Pulmonary artery endothelial cell (primary cell): ENCODE measurements at regions not wholly inside any gene's neighbourhood (a gene's known extent, or its start where the extent isn't known, plus 50 kb on each side); places are given as distances from the start of the nearest gene placed in this dataset.
A peak's percentile ranks its signal among the peaks of the same experiment; 100 is the strongest.
"Not testable (repeated sequence)": the region's sequence is repeated elsewhere in the genome, so short reads cannot be mapped to it uniquely, and the experiment has no call there.

Experiments
- DNase-seq: peaks from one replicate; pipeline ENCODE4 v3.0.0-alpha.2; 2011; ENCODE audit warnings: low read depth, low spot score

DNA sequence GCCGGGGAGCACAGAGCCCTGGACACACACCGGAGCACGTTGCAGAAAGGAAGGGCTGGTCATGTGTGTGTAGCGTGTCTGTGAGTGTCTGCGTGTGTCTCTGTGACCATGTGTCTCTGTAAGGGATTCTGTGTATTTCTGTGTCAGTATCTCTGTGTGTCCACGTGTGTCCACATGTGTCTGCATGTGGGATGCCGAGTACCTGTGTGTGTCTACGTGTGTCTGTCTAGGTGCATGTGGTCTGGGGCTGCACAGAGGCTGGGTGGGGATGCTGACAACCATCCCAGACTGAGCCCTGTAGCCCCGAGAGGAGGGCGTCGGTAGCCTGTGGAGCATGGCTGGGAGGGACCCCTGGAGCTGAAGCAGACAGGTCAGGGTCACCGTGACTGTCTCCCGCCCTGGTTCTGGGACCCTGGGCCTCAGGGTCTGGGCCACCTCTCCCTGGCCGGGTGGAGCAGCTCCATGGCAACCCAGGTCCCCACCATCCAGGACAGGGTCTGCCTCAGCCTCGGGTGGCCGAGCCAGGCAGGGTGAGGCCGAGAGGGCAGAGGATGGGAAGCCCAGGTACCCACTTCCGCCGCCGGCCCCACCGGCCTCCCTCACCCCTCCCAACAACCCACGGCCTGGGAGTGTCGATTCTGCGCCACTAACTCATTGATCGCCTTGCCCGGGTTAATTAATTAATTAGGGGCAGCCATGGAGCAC, 122.7 kb downstream of the FAM53A start:
- DNase-seq, result no peak

DNA sequence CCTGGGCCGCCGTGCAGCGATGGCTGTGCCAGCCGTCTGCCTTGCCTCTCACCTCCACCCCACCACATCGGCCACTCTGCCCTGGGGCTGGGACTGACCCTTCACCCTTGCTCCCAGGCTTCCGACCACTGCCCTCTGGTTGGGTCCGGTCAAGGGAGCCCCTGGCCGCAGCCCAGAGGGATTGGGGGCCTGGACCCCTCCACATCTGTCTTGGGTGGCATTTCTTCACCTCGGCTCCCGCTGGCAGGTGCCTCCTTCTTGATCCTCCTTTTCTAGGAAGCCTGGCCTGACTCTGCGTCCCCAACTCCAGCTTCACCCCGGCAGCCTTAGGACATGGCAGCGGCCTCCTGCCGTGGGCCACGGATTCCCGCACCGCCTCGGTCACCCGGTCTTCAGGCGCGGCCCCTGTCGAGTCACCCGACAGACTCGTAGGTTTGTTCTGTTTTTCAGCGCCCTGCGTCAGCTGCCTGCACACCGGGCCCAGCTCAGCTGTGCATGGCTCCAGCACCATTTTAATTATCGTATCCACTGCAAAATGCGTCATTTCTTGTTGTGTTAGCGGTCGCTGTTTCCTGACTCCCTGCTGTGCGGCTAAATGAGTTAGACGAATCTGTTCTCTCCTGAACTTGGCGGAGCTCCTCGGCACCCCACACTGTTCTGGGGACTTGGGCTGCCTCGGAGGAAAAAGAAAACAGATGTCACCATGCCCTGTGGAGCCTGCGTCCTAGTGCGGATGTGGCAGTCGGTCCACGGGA, 124.0 kb downstream of the FAM53A start:
- DNase-seq, result no peak

DNA sequence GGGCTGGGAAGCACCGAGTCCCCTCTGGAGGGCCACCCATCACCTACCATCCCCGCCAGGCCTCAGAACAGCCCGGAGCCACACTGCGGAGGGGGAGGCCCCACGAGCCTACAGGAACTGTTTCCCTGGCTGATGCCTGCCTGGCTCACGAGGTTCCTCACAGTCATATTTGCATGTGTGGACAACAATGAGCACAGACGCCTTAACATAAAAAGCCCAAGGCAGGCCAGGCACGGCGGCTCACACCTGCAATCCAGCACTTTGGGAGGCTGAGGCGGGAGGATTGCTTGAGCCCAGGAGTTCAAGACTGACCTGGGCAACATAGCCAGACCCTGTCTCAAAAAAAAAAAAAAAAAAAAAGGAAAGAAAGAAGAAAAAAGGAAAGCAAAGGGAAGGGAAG, 125.9 kb downstream of the FAM53A start:
- DNase-seq, result no peak

DNA sequence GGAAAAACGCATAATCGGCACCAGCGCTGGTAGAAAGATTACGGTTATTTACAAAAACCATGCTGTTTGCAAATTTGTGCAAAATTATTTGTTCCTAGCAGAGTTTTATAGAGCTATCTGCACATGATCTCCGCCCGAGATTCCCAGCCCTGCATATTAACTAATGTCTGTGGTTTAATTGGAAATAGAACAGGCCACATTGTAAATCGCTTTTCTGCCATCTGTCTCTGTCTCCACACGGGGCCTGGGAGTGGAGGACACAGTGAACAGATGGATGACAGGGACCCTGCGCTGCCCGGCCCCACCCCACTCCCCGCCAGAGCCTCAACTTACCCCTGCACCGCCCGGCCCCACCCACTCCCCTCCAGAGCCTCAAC, 126.9 kb downstream of the FAM53A start:
- no peak for DNase-seq

DNA sequence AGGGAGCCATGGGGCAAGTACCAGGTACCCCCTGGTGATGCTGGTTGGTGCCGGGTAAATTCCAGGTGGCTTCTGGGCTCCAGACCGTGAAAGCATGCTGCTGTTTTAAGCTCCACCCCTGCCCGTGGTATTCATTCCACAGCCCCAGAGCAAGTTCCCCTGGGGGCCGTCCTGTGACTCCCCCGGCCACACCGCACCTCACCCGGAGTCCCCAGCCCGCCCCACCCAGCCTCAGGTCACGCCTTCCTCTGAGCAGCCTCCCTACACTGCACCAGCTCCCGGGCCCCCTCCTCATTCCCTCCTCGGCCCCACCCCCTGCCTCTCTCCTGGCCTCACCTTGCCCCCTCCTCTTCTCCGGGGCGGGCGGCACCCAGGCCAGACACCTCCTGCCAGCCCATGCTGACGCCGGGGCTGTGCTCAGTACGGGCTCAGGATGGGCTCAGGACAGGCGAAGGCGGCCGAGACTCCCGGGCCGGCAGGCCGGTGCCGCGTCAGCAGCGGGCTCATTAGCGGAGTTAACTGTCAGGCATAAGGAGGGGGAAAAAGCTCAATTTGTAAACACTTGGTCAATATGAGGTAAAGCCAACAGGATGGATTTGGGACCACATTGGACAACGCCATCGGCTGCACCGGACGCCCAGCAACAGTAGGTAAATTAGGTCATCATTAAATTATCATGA, 127.4 kb downstream of the FAM53A start:
- no peak for DNase-seq

DNA sequence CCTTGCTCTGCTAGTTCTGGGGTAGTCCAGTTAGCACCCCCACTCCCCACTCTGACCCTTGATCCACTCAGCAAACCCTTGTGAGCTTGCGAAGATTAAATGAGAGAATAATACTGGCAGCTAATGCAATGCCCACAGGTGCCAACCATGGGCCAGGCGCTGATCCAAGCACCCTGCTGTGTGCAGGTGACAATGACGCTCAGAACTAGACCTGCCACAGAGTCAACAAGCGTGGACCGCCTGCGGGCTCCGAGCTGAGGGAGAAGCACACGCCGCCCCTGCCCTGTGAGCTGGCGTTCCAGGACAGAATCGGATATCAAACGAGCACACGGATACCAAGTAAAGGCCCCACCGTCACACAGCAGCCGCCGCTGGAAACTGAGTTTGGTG, 129.2 kb downstream of the FAM53A start:
- DNase-seq, result no peak

DNA sequence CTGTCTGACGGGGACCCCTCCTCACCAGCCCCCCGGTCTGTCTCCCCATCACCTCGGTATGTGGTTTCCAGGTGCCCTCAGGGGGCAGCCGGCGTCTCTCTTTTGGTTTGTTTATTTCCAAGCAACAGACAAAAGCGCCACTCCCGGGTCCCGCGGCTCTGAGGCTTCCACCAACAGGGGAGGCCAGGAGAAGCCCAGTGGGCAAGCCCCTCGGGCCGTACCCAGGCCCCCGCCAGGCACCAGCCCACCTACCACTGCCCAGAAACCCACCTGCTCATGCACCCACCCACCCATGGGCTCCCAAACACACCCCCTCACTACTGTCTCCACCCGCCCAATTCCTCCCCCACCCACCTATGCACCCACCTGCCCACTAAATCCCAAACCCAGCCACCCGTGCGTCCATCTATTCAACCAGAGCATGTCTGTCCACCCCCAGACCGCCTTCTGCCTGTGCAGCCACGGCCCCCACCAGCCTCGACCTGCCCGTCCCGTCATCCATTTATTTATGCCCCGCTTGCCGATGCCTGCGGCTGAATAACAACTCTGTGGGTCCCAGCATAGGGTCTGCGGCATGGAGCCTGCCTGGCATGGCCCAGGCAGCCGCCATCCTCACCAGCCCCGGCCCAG, 129.8 kb downstream of the FAM53A start:
- DNase-seq, result no peak

DNA sequence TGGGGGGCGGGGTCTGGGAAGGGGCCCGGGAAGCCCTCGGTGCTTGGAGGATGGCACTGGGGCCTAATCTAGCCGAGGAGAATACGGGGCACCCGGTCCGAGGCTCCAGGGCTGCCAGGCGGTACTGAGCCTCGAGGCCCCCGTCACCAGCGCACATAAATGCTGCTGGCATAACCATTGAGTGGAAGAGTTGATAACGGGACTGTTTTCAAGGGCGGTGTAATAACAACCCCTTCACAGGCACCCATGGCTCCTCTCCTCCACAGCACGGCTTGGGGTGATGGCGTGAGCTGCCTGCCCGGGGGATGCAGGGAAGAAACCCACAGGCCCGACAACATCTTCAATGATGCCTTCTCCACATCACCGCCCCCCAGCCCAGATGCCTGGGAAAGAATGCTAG, 130.7 kb downstream of the FAM53A start:
- no peak for DNase-seq

DNA sequence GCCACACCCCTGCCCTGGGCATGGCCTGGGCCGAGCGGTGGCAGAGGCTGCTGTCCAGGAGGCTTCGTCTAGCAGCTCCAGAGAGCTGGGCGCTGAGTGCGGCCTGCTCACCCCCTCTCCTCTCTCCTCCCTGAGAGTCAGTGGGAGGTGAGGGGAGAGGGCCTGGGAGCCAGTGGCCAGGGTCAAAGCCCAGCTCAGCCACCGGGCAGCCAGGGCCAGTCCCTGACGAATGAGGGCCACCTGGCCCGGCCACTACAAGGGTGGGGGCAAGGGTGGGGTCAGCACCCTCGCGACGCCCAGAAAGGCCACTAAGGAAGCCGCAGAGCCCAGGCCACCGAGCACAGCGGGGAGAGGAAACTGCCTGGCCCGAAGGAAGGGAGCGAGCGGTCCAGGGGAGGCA, 131.7 kb downstream of the FAM53A start:
- no peak for DNase-seq

DNA sequence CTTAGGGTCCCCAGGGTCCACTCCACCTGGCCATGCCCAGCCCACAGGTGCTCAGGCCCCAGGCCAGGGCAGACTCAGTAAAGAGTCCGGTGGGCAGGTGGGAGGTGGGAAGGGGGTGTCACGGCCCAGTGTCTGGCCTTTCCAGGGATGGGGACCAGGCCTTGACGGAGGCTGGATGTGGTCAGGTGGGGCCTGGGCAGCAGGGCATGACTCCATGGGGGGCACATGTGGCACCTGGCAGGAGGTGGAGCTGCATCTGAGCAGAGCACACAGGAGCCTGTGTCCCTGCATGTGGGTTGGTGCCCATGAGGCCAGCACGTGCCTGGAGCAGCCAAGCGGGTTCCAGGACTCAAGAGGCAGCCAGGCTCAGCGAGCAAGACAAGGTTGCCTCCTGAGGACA, 132.9 kb downstream of the FAM53A start:
- no peak for DNase-seq

DNA sequence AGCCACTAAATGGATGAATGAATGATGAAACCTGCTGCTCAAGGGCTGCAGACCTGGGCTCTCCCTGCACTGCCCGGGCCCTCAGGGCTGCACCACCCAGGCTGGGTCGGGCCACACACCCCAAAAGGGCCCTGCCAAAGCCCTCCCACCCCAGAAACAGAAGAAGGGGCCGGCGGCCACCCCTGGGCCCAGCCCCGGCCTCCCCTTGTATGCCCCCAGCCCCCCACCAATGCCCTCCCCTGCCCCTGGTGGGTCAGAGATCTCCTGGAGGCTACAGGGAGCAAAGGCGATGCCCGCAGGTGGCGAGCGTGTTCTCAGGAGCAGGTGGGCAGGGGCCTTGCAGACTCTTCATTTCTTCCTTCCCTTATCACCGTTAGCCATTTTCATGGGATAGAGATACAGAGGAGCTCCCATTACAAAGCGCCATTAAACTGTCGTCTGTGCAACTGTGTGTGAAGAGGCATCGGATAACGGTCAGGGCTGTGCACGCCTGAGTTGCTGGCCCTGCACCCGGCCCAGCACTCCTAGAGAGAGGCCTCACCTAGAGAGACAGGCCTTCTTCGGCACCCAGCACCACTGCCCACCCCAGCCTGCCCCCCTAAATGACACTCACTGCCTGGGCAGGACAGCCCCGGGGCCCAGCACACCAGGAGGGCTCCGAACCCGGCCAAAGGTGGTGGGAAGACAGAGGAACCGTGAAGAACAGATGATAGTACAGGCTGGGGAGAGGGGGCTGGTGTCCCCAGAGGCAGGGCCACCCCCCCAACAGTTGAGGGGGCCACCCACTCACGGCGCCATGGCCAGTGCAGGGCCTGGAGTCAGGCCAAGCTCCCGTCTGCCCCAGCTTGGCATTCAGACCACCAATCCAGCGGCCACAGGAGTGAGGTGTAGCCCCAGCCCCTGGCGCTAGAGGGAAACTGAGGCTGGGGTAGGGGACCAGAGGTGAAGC, 133.7 kb downstream of the FAM53A start:
- DNase-seq, result no peak

DNA sequence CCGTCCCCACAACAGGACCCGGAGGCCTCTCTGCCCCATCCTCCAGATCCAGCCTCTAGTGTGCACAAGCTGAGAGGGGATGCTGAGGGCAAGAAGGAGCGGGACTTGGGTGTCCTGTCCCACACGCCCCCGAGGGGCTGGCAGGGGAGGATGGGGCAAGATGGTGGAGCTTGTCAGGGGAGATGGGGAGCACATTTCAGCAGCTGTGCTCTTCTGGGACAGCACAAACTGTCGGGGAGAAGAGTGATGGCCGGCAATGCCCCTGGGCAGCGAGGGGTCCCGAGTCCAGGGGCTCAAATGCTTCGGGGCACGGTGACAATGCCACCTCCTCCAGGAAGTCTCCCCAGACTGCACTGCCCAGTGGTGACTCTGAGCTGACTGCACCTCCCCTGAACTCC, 134.5 kb downstream of the FAM53A start:
- DNase-seq, result no peak

DNA sequence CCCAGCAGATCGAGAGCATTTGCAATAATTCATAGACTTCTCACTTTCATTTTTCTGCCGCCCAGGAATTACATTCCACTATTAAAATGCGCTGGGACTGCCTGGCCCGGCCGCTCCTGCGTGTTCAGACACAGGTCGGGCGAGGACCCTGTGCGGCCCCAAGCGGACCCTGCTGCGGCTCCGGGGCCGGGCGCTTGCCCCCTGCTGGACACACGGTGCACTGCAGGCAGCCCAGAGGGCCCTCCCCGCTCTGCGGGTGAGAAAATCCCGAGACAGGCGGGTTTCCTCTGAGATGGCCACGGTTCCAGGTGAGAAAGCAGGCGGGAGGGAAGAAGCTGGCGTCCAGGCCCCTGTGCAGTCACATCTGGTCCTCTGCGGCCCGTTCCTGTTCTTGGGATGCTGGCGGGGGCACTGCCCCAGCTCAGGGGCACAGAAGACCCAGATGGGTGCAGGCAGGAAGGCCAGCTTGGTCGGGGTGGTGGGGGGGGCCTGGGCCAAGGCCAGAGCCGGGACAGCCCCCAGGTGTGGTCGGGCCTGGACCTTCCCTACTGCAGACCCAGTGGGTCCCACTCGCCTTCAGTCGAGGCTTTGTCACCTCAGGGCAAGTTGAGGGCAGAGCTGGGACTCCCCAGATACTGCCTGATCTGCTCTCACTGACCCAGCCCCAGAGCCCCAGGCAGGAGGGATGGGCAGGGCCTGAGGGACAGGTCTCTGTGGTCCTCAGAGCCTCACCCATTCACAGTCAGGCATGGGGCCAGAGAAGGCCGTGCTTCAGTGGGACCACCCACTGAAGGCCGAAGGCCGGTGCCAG, 135.1 kb downstream of the FAM53A start:
- DNase-seq, result not testable (repeated sequence)

DNA sequence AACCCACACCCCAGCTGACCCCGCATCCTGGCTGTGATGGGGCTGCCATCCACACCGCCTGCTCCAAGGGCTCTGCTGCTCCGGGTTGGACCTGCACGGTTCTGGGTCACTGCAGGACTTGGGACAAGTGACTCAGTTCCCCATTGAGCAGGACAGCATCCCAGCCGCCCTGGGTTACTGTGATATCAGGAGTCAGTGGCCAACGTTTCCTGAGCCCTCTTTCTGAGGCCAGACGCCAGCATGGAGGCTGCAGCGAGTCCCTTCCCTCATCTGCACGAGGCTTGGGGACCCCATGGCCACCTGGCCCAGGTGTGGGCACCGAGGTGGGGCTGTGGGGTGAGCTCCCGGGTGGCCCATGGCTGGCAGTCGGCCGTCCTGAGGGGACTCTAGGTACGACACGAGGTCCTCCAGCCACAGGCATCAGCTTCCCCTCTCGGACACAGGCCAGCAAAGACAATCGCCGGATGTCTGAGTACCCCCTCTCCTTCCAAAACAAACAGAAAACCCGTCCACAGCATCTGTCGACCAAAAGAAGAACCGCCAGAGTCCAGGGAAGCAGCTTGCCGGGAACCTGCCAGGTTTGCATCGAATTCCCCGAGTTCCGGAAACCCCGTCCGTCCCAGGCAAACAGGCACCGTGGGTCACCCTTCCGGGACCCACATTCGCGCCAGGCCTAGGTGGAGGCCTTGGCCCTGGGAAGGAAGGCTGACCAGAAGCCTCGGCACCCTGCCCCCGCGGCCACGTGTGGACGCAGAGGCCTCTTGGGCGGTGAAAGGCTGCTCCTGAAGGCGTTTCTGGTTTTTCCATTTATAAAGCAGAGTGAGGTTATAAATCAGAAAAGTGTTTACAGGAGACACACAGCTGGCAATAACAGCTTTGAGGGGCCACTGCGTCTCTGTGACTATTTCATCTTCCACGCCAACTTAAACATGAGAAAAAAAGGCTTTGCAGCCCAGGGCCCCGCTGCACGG, 136.0 kb downstream of the FAM53A start:
- DNase-seq, result peak; percentile 80

DNA sequence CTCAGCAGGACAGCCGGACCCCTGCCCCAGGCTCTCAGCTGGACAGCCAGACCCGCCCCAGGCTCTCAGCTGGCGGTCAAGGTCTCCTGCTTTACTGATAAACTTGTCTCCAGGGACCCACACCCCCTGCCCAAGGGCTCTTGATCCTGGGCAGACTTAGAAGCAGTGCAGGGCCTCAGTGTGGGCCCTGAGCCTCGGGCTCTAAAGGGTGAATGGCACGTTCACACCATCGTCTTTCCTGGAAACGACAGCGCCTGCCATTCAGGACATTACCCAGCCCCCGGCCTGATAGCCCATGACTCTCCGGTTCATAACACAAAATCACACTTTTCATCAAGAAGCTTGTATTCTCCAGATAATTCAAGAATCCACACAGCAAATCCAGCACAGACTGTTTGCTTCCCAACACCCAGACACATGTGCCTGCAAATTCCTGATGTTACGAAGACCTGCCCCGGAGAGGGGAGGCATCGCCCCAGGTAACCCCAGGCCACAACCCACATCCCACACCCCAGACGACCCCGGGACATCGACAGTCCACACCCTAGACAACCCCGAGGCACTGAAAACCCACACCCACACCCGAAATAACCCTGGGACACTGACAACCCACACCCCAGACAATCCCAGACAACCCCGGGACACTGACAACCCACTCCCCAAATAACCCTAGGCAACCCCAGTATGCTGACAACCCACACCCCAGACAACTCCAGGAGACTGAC, 136.8 kb downstream of the FAM53A start:
- no peak for DNase-seq

DNA sequence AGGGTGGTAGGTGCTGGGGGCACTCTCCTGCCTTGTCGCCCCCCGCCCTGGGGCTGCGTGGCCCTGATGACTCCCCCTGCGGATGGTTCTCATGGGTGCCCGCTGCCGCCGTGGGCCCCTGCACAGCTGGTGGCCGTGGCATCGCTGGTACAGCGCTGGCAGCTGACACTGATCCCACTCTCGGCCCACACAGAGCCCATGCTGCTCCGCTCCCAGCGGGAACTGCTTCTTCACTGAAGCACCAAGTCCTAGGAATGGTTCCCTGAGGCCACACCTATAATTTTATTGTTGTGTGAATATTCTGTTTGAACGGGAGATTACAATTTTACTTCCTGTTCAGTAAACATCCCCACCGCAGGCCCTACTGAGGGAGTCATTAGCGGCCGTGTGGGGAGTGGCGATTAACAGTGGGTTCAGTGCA, 138.6 kb upstream of the NKX1-1 start:
- DNase-seq, result no peak

DNA sequence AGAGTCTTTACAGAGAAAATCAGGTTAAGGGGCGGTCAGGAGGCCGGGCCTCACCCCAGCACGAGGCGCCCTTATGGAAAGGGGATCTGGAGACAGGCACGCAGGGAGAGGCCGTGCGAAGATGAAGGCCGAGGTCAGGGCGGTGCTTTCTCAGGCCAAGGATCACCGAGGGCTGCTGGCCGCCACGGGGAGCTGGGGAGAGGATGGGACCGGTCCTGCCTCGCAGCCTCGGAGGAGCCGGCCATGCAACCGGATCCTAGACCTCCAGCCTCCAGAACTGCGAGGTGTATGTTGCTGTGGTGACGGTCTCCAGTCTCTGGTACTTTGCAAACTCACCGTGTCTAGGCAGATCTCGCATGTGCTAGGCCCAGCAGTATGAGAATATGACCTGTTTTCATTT, 138.2 kb upstream of the NKX1-1 start:
- not testable (repeated sequence) for DNase-seq

DNA sequence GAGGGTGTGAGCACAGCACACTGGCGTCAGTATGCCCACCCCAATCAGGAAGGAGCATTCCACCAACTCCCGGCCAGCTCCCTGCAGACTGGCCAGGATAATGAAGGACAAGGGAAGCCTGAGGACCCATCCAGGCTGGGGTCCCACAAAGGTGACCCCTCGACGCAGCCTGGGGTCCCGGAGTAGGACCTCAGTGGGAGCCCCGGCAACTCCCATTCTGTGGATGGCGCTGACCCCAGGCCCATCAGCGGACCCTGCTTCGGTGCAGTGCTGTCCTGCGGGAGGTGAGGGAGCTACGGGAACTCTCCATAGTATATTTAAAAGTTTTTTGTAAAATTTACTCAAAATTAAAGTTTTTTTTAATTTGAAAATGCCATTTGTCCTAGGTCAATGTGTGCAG, 137.7 kb upstream of the NKX1-1 start:
- no peak for DNase-seq
